ENCODE measurements at regions not wholly inside any gene's neighbourhood (a gene's known extent, or its start where the extent isn't known, plus 50 kb on each side); places are given as distances from the start of the nearest gene placed in this dataset.

DNA sequence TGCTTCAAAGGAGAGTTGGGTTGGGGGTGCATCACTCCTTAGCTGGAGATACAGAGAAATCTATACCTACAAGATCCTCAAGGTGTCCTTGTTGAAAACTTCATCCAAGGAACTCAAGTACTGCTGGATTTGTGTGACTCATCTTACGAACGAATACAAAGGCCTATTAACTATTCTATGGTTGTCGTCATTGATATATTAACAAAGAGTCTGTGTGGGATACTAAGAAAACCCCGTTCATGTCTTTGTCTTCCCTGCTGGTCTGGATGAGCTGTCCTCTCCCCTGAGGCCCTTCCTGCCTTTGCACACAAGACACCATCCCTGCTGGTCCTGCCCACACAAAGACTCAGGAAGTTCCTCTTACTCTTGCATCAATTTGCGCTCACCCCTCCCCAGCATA lies 54.9 kb upstream of the IRF2 start:
- DNase-seq (ENCODE audit: low spot score) (no peak), ATAC-seq (no peak)

DNA sequence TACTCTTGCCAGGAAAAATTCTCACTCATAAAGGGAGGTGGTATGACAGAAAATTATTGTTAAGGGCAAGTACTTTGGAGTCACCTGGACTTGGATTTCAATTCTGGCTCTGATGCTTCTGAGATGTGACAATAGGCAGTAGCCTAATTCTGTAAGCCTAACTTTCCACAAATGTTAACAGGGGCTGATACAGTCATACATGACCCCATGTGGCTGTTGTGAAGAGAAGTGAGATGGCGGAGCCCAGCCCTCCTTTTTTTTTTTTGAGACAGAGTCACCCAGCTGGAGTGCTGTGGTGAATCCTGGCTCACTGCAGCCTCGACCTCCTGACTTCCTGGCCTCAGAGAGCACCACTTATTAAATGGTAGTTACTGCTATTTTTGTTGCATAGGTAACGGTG lies 54.4 kb upstream of the IRF2 start:
- ATAC-seq: no peak
- no peak for DNase-seq (ENCODE audit: low spot score)

DNA sequence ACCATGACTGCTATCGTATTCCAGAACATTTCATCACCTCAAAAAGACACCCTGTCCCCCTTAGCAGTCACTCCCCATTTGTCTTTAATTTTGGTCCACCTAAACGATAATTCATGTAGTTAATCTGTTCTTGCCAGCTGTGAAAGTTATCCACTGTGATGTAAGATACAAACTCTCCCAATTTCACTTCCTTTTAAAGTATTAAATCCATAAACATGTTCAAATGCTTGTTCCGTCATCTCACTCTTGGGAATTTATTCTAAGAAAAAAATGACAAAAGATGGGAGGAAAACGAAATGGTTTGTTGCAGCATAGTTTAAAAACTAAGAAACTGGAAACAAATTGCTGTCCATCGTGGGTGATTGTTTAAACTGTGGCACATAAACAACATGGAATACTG lies 53.7 kb upstream of the IRF2 start:
- no peak for ATAC-seq
- no peak for DNase-seq (ENCODE audit: low spot score)

DNA sequence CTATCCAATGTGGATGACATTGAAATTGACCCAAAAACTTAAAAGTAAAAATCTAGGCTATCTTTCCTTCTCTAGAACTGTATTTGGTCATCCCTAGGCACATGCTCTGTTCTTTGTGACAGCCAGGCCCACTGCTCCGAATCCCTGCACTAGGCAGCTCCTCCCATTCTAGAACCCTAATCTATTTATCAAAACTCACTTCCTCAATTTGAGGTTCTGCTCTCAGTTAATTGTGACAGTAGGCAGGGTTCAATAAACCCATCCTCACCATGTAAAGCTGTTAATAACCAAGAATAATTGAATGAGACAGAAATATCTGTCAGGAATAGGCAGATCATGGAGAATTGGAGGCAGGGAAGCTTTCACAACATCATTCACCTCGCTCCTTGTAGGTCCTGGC lies 51.9 kb upstream of the IRF2 start:
- DNase-seq (ENCODE audit: low spot score) (no peak), ATAC-seq (no peak)

Data from left lobe of liver (tissue), 2 donors.